NCI-H187 treated with DMSO at 0.1 percent for 48 hours (cell line): ENCODE measurements at regions not wholly inside any gene's neighbourhood (a gene's known extent, or its start where the extent isn't known, plus 50 kb on each side); places are given as distances from the start of the nearest gene placed in this dataset.

ENCODE experiments used
- DNase-seq: peaks from one replicate; lab custom pipeline; 2025; lab: John Stamatoyannopoulos, UW

DNA sequence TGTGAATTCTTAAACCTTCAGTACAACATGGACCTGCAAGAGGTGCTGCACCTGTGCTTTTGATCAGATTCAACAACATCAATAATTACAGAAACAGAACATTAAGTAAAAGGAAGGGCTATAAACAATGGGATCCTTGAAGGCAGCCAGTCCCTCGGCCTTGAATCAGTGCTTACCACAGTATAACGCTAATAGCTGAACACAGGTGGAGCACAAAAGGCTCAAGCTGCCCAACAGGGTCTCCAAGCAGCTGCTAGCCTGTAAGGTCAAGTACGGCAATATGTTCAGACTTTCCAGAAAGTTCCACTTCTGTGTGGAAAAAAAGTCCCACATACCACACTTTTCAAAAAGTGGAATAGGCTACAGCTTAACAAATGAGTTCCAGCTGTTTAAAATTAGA, 61.9 kb upstream of the ITGA1 start:
- DNase-seq, result no peak

DNA sequence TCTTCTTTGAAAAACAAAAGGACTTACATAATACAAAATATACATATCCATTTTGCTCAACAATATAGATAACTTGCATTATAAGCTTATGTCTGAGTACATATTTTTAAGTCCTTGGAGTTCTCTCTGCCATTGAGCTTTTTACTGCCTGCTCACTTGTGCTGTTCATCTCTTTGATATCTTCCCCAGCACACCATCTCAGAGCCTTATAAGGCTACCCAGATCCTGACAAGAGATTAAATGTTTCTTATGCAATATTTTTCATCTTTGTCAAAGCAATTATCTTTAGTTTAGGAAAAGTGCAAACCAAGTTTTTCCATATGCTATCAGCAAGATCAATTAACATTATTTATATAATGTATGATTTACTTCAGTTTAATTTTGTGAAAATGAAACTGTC, 60.7 kb upstream of the ITGA1 start:
- no peak for DNase-seq

DNA sequence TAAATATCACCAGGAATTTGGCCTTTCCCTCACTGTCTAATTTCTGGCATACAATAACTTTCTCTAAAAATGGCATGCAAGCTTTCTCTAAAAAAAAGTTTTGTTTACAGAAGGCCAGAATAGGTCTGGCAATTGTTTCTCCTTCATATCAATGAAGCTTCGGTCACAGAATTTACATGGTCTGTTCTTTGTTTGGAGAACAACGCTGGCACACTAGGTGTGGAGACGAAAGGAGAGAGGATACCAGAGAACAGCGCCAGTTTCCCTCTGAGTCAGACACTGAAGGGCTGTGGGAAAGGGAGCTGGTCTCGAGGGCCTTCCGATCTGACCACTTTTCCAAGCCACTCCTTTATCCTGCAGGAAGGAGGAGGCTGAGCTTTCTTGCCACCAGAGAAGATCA, 60.1 kb upstream of the ITGA1 start:
- no peak for DNase-seq

DNA sequence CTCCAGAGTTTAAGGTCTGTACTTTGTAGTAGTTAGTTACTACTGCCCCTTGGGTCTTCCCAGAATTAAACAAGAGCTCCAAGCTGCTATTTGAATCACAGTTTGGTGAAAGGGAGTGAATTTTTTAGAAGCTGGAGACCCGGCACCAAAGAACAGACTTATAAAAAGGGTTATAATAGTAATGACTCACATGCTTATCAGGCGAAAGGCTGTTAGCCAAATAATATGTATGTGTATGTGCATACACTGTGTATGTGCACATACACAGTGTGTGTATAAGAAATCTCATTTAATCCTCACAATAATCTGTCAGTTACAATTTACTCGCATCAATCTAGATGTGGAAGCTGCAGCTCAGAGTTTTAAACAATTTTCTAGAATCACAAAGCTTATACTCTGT, 59.5 kb upstream of the ITGA1 start:
- DNase-seq, result no peak

DNA sequence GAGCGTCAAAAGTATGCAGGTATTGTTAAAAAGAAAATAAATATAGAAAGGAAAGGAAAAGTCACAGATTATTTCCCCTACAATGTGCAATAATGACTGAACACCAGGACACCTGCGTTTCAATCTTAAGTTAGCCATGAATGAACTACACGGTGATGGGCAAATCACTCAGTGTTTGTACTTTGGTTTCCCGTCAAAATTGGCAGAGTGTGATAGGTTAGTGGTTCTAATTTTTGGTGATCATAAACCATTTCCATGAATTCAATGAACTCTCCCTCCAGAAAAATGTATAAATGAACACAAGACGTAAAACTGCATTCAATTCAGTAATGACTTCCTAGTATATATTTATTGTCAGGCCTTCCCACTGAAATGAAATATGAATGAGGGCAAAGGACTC, 59.0 kb upstream of the ITGA1 start:
- DNase-seq, result no peak

DNA sequence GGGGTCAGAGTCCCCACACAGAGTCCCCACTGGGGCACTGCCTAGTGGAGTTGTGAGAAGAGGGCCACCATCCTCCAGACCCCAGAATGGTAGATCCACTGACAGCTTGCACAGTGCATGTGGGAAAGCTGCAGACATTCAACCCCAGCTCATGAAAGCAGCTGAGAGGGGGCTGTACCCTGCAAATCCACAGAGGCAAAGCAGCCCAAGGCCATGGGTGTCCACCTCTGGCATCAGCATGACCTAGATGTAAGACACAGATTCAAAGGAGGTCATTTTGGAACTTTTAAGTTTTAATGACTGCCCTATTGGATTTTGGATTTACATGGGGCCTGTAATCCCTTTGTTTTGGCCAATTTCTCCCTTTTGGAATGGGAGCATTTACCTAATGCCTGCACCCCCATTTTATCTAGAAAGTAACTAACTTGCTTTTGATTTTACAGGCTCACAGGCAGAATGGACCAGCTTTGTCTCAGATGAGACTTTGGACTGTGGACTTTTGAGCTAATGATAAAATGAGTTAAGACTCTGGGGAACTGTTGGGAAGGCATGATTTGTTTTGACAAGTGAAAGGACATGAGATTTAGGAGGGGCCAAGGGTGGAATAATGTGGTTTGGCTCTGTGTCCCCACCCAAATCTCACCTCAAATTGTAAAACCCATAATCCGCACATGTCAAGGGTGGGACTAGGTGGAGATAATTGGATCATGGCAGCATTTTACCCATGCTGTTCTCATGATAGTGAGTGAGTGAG, 56.3 kb upstream of the ITGA1 start:
- DNase-seq, result no peak

DNA sequence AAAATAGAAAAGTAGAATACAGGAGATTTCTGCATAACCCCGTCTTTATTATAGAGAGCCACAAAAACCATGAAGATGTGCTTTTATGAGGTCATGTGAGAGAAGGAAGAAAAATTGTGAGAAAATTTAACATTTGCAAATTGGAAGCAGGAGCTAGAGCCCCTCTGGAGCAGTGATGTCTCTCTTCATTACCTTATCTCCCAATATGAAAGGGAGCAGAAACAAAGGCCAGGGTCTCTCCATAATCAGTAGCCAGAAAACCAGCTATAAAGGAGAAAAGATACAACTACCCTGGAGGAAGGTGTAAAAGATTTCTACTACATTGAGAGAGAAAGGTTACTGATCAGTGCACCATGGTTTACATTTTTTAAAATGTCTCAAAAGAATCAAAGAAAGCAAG, 53.2 kb upstream of the ITGA1 start:
- DNase-seq, result no peak

DNA sequence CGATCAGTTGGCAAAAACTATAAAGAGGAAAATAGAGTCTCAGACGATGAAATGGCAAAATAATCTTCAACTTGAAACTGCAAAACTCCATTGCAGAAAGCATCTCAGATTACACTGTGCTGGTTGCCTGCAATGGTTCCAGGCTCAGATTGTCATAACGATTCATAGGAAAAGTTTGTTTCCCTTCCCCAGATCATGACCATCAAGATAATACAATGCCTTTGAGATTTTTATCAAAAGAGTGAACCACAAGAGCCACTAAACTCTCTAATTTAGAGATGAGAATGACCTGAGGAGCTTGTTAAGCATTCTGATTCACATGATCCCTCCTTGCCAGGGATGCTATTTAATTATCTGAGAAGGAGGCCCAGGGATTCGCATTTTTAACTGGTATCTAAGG, 52.6 kb upstream of the ITGA1 start:
- DNase-seq, result no peak
